DOHH2 (cell line): ENCODE measurements at regions not wholly inside any gene's neighbourhood (a gene's known extent, or its start where the extent isn't known, plus 50 kb on each side); places are given as distances from the start of the nearest gene placed in this dataset.

Experiments used
- H3F3A ChIP-seq: fragments of 200-600 bp; sonication (generic), shearing (Covaris generic); 2 replicates; pipeline ENCODE4 v1.6.0; 2016; ENCODE audit warnings: antibody characterized with exemption, mild to moderate bottlenecking; ENCODE audit not compliant: control insufficient read depth, insufficient read depth
- H3K27ac ChIP-seq: fragments of 200-600 bp; sonication (generic); 2 replicates; pipeline ENCODE4 v1.5.1; 2014; ENCODE audit warnings: low read depth, mild to moderate bottlenecking, low read length, moderate library complexity
- H3K27me3 ChIP-seq: fragments of 200-600 bp; sonication (generic); 2 replicates; pipeline ENCODE4 v1.6.1; 2014; ENCODE audit warnings: mild to moderate bottlenecking, low read length, mixed read lengths; ENCODE audit not compliant: control insufficient read depth
- H3K36me3 ChIP-seq: fragments of 200-600 bp; sonication (generic); 2 replicates; pipeline ENCODE4 v1.6.1; 2014; ENCODE audit warnings: mild to moderate bottlenecking, low read length, moderate library complexity, mixed read lengths; ENCODE audit not compliant: control insufficient read depth
- H3K4me1 ChIP-seq: fragments of 200-600 bp; sonication (generic); 2 replicates; pipeline ENCODE4 v1.6.1; 2014; ENCODE audit warnings: mild to moderate bottlenecking, low read length, mixed read lengths; ENCODE audit not compliant: control insufficient read depth
- H3K4me2 ChIP-seq: fragments of 200-600 bp; sonication (generic); 2 replicates; pipeline ENCODE4 v1.6.0; 2014; ENCODE audit warnings: mild to moderate bottlenecking, low read length, moderate library complexity
- H3K4me3 ChIP-seq: fragments of 200-600 bp; sonication (generic); 2 replicates; pipeline ENCODE4 v1.5.1; 2014; ENCODE audit warnings: mild to moderate bottlenecking, low read length, mixed read lengths
- H3K79me2 ChIP-seq: fragments of 200-600 bp; sonication (generic); 2 replicates; pipeline ENCODE4 v1.6.1; 2014; ENCODE audit warnings: mild to moderate bottlenecking, low read length, mixed read lengths; ENCODE audit not compliant: control insufficient read depth
- H3K9me2 ChIP-seq: fragments of 200-600 bp; sonication (generic); replicated peaks from 2 replicates; pipeline ENCODE4 v1.6.1; 2014; ENCODE audit warnings: mild to moderate bottlenecking, low read length, mixed read lengths; ENCODE audit not compliant: control insufficient read depth
- H3K9me3 ChIP-seq: fragments of 200-600 bp; sonication (generic); 2 replicates; pipeline ENCODE4 v1.6.1; 2014; ENCODE audit warnings: antibody characterized with exemption, low read length, mixed read lengths; ENCODE audit not compliant: control insufficient read depth, insufficient read depth
- H4K20me1 ChIP-seq: fragments of 200-600 bp; sonication (generic); 2 replicates; pipeline ENCODE4 v1.6.0; 2014; ENCODE audit warnings: low read depth, mild to moderate bottlenecking, antibody characterized with exemption, low read length, moderate library complexity; ENCODE audit not compliant: control insufficient read depth, insufficient read depth
- EZH2phosphoT487 ChIP-seq: fragments of 200-600 bp; sonication (generic); IDR thresholded peaks from 2 replicates; pipeline ENCODE4 v1.6.1; 2017; ENCODE audit warnings: borderline replicate concordance, mild to moderate bottlenecking, antibody characterized with exemption, low read length, moderate library complexity, mixed read lengths
- TF ChIP-seq, protein P1 (sequence below): fragments of 200-600 bp; sonication (generic); IDR thresholded peaks from one replicate; pipeline ENCODE4 v1.5.1; 2014; ENCODE audit warnings: antibody characterized with exemption, mild to moderate bottlenecking, low read depth, low read length; ENCODE audit not compliant: poor library complexity, severe bottlenecking

DNA sequence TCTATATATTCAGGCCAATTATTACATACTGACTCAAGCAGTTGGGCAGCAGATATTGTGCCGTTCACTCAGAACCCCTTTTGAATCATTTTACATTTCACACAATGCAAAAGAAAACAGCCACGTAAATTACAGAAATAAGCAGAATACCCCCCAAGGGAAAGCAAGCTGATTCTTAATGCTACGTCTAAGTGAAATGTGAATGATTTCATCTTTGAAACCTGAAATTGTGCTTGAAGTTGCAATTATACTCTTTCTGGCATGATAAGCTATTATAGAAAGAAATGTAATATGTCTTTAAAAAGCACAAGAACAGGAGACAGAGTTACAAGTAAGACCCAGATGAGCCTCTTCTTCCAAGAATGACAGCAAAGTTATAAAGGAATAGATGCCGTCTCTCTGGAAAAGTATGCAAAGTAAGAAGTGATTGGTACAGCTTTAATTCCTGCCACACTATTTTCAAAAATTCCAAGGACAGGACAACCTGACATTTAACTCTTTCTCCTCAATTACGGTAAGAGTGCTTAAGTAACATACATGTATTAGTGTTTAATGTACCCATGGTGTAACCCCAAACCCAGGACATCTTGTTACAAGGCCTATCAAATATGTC lies 891.5 kb upstream of the ADGRL2 start:
- Histone ChIP-seq H3K79me2 (no peaks in the 10 kb centered on the region), H3K36me3 (no peaks in the 10 kb centered on the region), H3K9me3 (no peaks in the 10 kb centered on the region), H3K9me2 (no peaks in the 10 kb centered on the region), H3K4me3 (no peak overlapping the region), H3K27me3 (no peaks in the 10 kb centered on the region), H3F3A (no peaks in the 10 kb centered on the region), H3K4me1 (no peaks in the 10 kb centered on the region), H3K27ac (no peak overlapping the region), H4K20me1 (no peaks in the 10 kb centered on the region), H3K4me2 (no peak overlapping the region)
- TF ChIP-seq, protein P1, sequence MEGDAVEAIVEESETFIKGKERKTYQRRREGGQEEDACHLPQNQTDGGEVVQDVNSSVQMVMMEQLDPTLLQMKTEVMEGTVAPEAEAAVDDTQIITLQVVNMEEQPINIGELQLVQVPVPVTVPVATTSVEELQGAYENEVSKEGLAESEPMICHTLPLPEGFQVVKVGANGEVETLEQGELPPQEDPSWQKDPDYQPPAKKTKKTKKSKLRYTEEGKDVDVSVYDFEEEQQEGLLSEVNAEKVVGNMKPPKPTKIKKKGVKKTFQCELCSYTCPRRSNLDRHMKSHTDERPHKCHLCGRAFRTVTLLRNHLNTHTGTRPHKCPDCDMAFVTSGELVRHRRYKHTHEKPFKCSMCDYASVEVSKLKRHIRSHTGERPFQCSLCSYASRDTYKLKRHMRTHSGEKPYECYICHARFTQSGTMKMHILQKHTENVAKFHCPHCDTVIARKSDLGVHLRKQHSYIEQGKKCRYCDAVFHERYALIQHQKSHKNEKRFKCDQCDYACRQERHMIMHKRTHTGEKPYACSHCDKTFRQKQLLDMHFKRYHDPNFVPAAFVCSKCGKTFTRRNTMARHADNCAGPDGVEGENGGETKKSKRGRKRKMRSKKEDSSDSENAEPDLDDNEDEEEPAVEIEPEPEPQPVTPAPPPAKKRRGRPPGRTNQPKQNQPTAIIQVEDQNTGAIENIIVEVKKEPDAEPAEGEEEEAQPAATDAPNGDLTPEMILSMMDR: no peak
- TF ChIP-seq EZH2phosphoT487: no peak

GRCh38 chr1:80896781-80897356 lies 903.9 kb upstream of the ADGRL2 start:
- Histone ChIP-seq H4K20me1 (no peaks in the 10 kb centered on the region), H3K79me2 (no peaks in the 10 kb centered on the region), H3K27ac (no peak overlapping the region), H3K36me3 (no peaks in the 10 kb centered on the region), H3K9me3 (no peaks in the 10 kb centered on the region), H3K4me1 (no peaks in the 10 kb centered on the region), H3K4me3 (no peak overlapping the region), H3K27me3 (no peaks in the 10 kb centered on the region), H3K4me2 (no peak overlapping the region), H3K9me2 (no peaks in the 10 kb centered on the region), H3F3A (no peaks in the 10 kb centered on the region)
- TF ChIP-seq, protein P1: no peak
- no peak for TF ChIP-seq EZH2phosphoT487

DNA sequence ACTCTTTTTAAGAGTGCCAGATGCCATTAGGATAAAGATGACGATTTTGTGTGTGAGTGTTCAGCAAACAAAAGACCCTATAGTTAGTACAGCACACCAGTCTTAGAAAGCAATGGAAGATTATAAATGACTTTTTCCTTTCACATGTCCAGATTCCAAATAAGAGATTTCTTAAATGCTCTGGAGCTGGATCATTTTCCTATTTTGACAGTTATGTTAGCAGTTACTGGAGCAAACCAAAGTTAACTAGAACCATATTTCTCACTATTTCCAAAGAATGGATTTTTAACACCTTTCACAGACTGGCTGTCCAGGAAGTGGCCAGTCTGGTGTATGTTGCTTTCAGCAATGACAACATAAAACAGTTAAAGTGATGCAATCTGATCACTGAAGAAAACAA lies 905.8 kb upstream of the ADGRL2 start:
- Histone ChIP-seq H4K20me1 (no peaks in the 10 kb centered on the region), H3K9me2 (no peaks in the 10 kb centered on the region), H3K4me1 (no peaks in the 10 kb centered on the region), H3K27me3 (no peaks in the 10 kb centered on the region), H3K9me3 (no peaks in the 10 kb centered on the region), H3K4me3 (no peak overlapping the region), H3K79me2 (no peaks in the 10 kb centered on the region), H3K27ac (no peak overlapping the region), H3F3A (no peaks in the 10 kb centered on the region), H3K4me2 (no peak overlapping the region), H3K36me3 (no peaks in the 10 kb centered on the region)
- TF ChIP-seq EZH2phosphoT487: no peak
- TF ChIP-seq, protein P1: no peak
